MCF 10A (cell line): ENCODE measurements at regions not wholly inside any gene's neighbourhood (a gene's known extent, or its start where the extent isn't known, plus 50 kb on each side); places are given as distances from the start of the nearest gene placed in this dataset.

Source experiments
- BruUV-seq: library from RNA; stranded (reverse); fragments of 400-500 nt; replicated peaks from 2 replicates; lab custom pipeline; 2021; lab: Mats Ljungman, UMichigan
- CTCF ChIA-PET: fragments of 300-600 bp; sonication (Branson Sonifier 250); formaldehyde crosslinking; extraction: SDS; loops from one replicate; lab custom pipeline; 2021; ENCODE audit warnings: antibody characterized with exemption, inconsistent platforms; lab: Yijun Ruan, JAX
- POLR2A ChIA-PET: fragments of 300-600, 350-650 bp; sonication (Branson Sonifier 250); formaldehyde crosslinking; extraction: SDS; loops from one replicate; lab custom pipeline; 2020; ENCODE audit warnings: antibody characterized with exemption, inconsistent platforms; lab: Yijun Ruan, JAX
- DNase-seq: peaks from one replicate; pipeline ENCODE4 v3.0.0-alpha.2; 2018; ENCODE audit not compliant: unreplicated experiment
- H3K27ac Mint-ChIP-seq: one replicate; pipeline ENCODE4 v1.8.0; 2022; ENCODE audit warnings: mild to moderate bottlenecking, low read depth, mixed read lengths; ENCODE audit not compliant: unreplicated experiment
- H3K27me3 Mint-ChIP-seq: one replicate; pipeline ENCODE4 v1.8.0; 2022; ENCODE audit warnings: mixed read lengths; ENCODE audit not compliant: insufficient read depth, unreplicated experiment
- H3K36me3 Mint-ChIP-seq: one replicate; pipeline ENCODE4 v1.8.0; 2022; ENCODE audit warnings: mild to moderate bottlenecking, moderate library complexity, mixed read lengths; ENCODE audit not compliant: insufficient read depth, unreplicated experiment
- H3K4me1 Mint-ChIP-seq: one replicate; pipeline ENCODE4 v1.8.0; 2022; ENCODE audit warnings: mixed read lengths; ENCODE audit not compliant: insufficient read depth, unreplicated experiment
- H3K4me3 Mint-ChIP-seq: one replicate; pipeline ENCODE4 v1.8.0; 2022; ENCODE audit warnings: mild to moderate bottlenecking, moderate library complexity, mixed read lengths; ENCODE audit not compliant: unreplicated experiment
- H3K9me3 Mint-ChIP-seq: one replicate; pipeline ENCODE4 v1.8.0; 2022; ENCODE audit warnings: mixed read lengths; ENCODE audit not compliant: unreplicated experiment
- intact Hi-C: fragments of 100-400 bp; cut with micrococcal nuclease; formaldehyde crosslinking; loops from 2 replicates; pipeline ENCODE4 v1.14.1; 2022
- TF ChIP-seq, protein P1 (sequence below): fragments of 200-600 bp; IDR thresholded peaks from one replicate; pipeline ENCODE4 v1.8.0; 2022; ENCODE audit warnings: antibody characterized with exemption, mild to moderate bottlenecking; ENCODE audit not compliant: unreplicated experiment

DNA sequence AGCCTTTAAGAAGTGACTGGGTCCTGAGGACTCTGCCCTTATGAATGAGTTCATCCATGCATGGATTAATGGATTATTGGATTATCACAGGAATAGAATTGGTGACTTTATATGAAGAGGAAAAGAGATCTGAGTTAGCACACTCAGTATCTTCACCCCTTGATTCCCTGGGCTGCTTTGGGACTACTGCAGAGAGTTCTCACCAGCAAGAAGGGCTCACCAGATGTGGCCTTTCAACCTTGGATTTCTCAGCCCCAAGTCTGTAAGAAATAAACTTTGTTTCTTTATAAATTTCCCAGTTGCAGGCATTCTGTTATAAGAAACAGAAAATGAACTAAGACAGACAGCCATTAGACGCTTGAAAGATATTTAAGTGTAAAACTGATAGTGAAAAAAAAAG is 509.2 kb downstream of the FLRT2 start:
- H3K27ac Mint-ChIP-seq, result no peak overlapping the region
- BruUV-seq, result no TSS peak

DNA sequence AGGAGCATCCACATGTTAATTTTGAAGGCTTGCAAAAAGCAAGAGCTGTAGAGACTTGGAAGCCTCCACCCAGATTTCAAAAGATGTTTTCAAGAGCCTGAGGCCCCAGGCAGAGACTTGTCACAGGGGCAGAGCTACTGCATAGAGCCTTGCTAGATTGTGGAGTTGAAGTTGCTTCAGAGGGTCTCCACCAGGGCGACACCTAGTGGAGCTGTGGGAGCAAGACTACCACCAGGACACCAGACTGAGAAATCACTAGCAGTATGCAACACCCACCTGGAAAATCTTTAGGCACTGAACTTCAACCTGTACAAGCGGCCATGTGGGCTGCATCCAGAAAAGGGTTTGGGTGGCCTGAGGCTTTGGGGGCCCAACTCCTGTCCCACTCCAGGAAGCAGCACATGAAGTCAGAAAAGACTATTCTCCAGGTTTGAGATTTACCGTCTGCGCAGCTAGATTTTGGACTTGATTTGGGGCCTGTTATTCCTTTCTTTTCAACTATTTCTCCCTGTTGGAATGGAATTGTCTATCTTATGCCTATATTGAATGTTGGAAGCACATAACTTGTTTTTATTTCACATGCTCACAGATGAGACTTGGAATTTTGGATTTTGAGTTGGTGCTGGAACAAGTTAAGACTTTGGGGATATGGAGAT is 508.6 kb downstream of the FLRT2 start:
- ChIA-PET CTCF (interaction anchor here (0.5 to 1.6 kb wide), 9 partner anchors 9 to 502 kb away, joined by 3 to 7 read pairs (median 3); no protein-coding TSS in a partner anchor), POLR2A (interaction anchor here (0.6 to 0.9 kb wide), 3 partner anchors 261 to 510 kb away, joined by 3 to 4 read pairs (median 3); partner anchors contain the start of gene FLRT2)
- Mint-ChIP-seq H3K9me3 (no peaks in the 10 kb centered on the region), H3K27me3 (no peaks in the 10 kb centered on the region), H3K36me3 (no peaks in the 10 kb centered on the region), H3K4me1 (no peaks in the 10 kb centered on the region), H3K27ac (no peak overlapping the region), H3K4me3 (no peak overlapping the region)
- no TSS peak for BruUV-seq
- peak; percentile 59 for DNase-seq
- intact Hi-C loops, result loop anchor here (5.0 to 10.0 kb wide), 2 partner anchors 404 to 506 kb away; partner anchors contain the start of gene FLRT2
- TF ChIP-seq, protein P1, sequence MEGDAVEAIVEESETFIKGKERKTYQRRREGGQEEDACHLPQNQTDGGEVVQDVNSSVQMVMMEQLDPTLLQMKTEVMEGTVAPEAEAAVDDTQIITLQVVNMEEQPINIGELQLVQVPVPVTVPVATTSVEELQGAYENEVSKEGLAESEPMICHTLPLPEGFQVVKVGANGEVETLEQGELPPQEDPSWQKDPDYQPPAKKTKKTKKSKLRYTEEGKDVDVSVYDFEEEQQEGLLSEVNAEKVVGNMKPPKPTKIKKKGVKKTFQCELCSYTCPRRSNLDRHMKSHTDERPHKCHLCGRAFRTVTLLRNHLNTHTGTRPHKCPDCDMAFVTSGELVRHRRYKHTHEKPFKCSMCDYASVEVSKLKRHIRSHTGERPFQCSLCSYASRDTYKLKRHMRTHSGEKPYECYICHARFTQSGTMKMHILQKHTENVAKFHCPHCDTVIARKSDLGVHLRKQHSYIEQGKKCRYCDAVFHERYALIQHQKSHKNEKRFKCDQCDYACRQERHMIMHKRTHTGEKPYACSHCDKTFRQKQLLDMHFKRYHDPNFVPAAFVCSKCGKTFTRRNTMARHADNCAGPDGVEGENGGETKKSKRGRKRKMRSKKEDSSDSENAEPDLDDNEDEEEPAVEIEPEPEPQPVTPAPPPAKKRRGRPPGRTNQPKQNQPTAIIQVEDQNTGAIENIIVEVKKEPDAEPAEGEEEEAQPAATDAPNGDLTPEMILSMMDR, result peak; percentile 63

More for the DNA sequence above, 509.2 kb downstream of the FLRT2 start:
- ChIA-PET POLR2A (interaction anchor here (0.7 to 0.9 kb wide), 2 partner anchors 262 to 509 kb away, joined by 3 to 4 read pairs; partner anchors contain the start of gene FLRT2), CTCF (interaction anchor here (0.7 to 1.6 kb wide), 5 partner anchors 10 to 888 kb away, joined by 3 to 7 read pairs (median 3); no protein-coding TSS in a partner anchor)
- Mint-ChIP-seq H3K4me1 (no peaks in the 10 kb centered on the region), H3K9me3 (no peaks in the 10 kb centered on the region), H3K4me3 (no peak overlapping the region), H3K27me3 (no peaks in the 10 kb centered on the region), H3K36me3 (no peaks in the 10 kb centered on the region)
- intact Hi-C loops, result loop anchor here (5.0 to 10.0 kb wide), 2 partner anchors 404 to 507 kb away; partner anchors contain the start of gene FLRT2
- TF ChIP-seq, protein P1, result no peak
- DNase-seq, result no peak

DNA sequence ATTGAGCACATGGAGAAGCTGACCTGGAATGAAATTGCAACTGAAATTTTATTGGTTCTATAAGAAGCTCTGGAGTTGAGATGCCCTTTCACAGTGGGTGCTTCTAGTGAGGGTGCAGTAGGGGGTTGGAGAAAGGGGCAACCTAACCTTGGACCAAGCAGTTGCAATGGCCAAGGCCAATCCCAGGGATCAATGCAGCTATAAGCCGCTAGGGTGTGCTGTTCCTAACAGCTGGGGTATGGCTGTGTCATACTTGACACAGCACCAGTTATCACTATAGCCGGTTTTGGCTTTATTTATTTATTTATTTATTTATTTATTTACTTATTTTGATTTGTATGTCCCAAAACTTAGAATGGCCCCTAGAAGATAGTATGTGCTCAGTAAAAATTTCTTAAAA is 505.9 kb downstream of the FLRT2 start:
- H3K4me3 Mint-ChIP-seq, result no peak overlapping the region
- CTCF ChIA-PET, result interaction anchor here (0.7 to 1.0 kb wide), 3 partner anchors 26 to 793 kb away, joined by 3 read pairs; no protein-coding TSS in a partner anchor
- H3K9me3 Mint-ChIP-seq, result no peaks in the 10 kb centered on the region
- no peaks in the 10 kb centered on the region for H3K27me3 Mint-ChIP-seq
- TF ChIP-seq, protein P1, result peak; percentile 29
- no TSS peak for BruUV-seq
- H3K36me3 Mint-ChIP-seq, result no peaks in the 10 kb centered on the region
- DNase-seq, result peak; percentile 29
- intact Hi-C loops, result loop anchor here (5.0 to 10.0 kb wide), 2 partner anchors 401 to 504 kb away; partner anchors contain the start of gene FLRT2
- POLR2A ChIA-PET, result interaction anchor here (0.6 to 1.4 kb wide), 4 partner anchors 24 to 611 kb away, joined by 3 to 5 read pairs (median 3); no protein-coding TSS in a partner anchor
- no peaks in the 10 kb centered on the region for H3K4me1 Mint-ChIP-seq
- no peak overlapping the region for H3K27ac Mint-ChIP-seq

- Mint-ChIP-seq H3K4me3 (no peak overlapping the region), H3K9me3 (peaks cover 7% of the 10 kb centered on the region), H3K27ac (no peak overlapping the region), H3K4me1 (no peaks in the 10 kb centered on the region), H3K27me3 (no peaks in the 10 kb centered on the region), H3K36me3 (no peaks in the 10 kb centered on the region)
- DNase-seq, result no peak
- intact Hi-C loops, result no loop called here
- ChIA-PET POLR2A (interaction anchor here (0.7 kb wide), 1 partner anchor 1900 kb away, joined by 3 read pairs; no protein-coding TSS in a partner anchor), CTCF (interaction anchor here (0.5 kb wide), 1 partner anchor 1930 kb away, joined by 4 read pairs; no protein-coding TSS in a partner anchor)
- TF ChIP-seq, protein P1, result no peak
- no TSS peak for BruUV-seq
These were observed 498.0 kb downstream of the FLRT2 start for GRCh38 chr14:86027990-86028389.
